GM19351 (cell line): ENCODE measurements at regions not wholly inside any gene's neighbourhood (a gene's known extent, or its start where the extent isn't known, plus 50 kb on each side); places are given as distances from the start of the nearest gene placed in this dataset.

ENCODE experiments used
- ATAC-seq: cut with Tn5 transposase; IDR thresholded peaks from one replicate; pipeline ENCODE4 v1.9.1; 2021; ENCODE audit warnings: mild to moderate bottlenecking, moderate library complexity; ENCODE audit not compliant: unreplicated experiment

- ATAC-seq, result no peak
Observed at GRCh38 chr2:7666596-7667259, 749.5 kb downstream of the RNF144A start.

GRCh38 chr2:7667260-7667757 is 750.1 kb downstream of the RNF144A start:
- ATAC-seq, result no peak

- no peak for ATAC-seq
Observed at GRCh38 chr2:7670905-7671641, 753.9 kb downstream of the RNF144A start.

GRCh38 chr2:7672027-7672684 is 754.9 kb downstream of the RNF144A start:
- ATAC-seq, result no peak

- ATAC-seq, result no peak
Observed at GRCh38 chr2:7672685-7673071, 755.5 kb downstream of the RNF144A start.

- no peak for ATAC-seq
Observed at GRCh38 chr2:7673101-7673500, 755.9 kb downstream of the RNF144A start.

- no peak for ATAC-seq
Observed at GRCh38 chr2:7673853-7674252, 756.6 kb downstream of the RNF144A start.

- ATAC-seq, result no peak
Observed at GRCh38 chr2:7674606-7675005, 757.4 kb downstream of the RNF144A start.

GRCh38 chr2:7676714-7677113 is 759.5 kb downstream of the RNF144A start:
- no peak for ATAC-seq

- no peak for ATAC-seq
Observed at GRCh38 chr2:7681881-7682461, 764.8 kb downstream of the RNF144A start.

GRCh38 chr2:7683196-7683595 is 766.0 kb downstream of the RNF144A start:
- ATAC-seq, result no peak

GRCh38 chr2:7683708-7684107 is 766.5 kb downstream of the RNF144A start:
- ATAC-seq, result no peak

- ATAC-seq, result no peak
Observed at GRCh38 chr2:7685342-7686015, 768.3 kb downstream of the RNF144A start.

- no peak for ATAC-seq
Observed at GRCh38 chr2:7686016-7686385, 768.8 kb downstream of the RNF144A start.

- no peak for ATAC-seq
Observed at GRCh38 chr2:7691961-7692656, 774.9 kb downstream of the RNF144A start.

- no peak for ATAC-seq
Observed at GRCh38 chr2:7692657-7693161, 775.5 kb downstream of the RNF144A start.

GRCh38 chr2:7693246-7694075 is 776.2 kb downstream of the RNF144A start:
- no peak for ATAC-seq

GRCh38 chr2:7694076-7694985 is 777.1 kb downstream of the RNF144A start:
- no peak for ATAC-seq
